GM19463 (cell line): ENCODE measurements at regions not wholly inside any gene's neighbourhood (a gene's known extent, or its start where the extent isn't known, plus 50 kb on each side); places are given as distances from the start of the nearest gene placed in this dataset.

ENCODE experiments used
- ATAC-seq: cut with Tn5 transposase; IDR thresholded peaks from one replicate; pipeline ENCODE4 v1.9.1; 2021; ENCODE audit warnings: mild to moderate bottlenecking, moderate library complexity; ENCODE audit not compliant: unreplicated experiment

DNA sequence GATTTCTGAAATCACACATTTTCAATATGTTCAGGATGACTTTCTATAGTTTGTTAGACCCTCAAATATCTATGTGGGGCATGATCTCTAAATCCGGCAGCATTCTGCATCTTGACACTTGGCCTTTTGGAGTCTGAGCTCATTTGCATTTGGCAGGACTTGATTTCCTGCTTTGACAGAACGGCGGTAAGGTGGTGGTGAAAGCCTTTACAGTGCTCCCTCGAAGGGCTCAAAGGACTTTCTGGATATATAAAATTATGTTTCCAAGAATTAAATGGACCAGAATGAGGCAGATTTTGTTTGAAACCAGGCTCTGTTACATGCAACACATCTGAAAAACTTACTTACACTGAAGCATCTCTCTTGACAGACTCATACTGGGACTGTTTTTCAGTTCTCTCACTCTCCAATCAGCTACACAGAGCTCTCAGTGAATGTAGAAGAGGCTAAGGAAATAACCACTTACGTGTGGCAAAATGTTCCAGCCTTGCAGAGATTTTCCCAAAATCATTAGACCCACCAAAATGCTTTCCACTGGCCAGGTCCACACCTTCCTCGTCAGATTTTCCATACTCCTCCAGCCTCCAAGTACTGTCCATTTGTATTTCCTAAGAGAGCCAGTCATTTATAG, 207.2 kb downstream of the SPRY2 start:
- ATAC-seq, result peak; percentile 48

- peak; percentile 47 for ATAC-seq
These were observed 208.0 kb downstream of the SPRY2 start for GRCh38 chr13:80132741-80133601.

- ATAC-seq, result no peak
These were observed 209.7 kb downstream of the SPRY2 start for GRCh38 chr13:80131204-80131603.

GRCh38 chr13:80126389-80127068, 214.4 kb downstream of the SPRY2 start:
- ATAC-seq, result no peak

DNA sequence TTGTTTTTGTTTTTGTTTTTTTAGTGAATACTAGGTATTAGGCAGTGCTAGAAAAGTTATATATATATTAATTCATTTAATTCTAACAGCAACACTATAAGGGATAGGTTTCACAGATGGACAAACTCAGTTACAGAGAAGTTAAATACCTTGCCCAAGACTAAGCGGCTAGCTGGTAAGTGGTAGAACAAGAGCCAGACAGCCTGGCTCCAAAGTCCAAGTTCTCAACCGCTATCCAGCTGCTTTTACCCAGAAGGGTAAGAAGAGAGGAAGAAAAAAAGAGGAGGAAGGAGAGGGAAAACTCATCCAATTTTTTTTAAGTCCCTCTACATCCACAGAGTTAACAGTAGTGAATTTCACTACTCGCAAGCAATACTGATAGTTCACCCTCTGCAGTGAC, 217.0 kb downstream of the SPRY2 start:
- ATAC-seq, result no peak

GRCh38 chr13:80121038-80121437, 219.9 kb downstream of the SPRY2 start:
- peak; percentile 78 for ATAC-seq

- no peak for ATAC-seq
These were observed 222.4 kb downstream of the SPRY2 start for GRCh38 chr13:80118506-80118905.

- no peak for ATAC-seq
These were observed 222.8 kb downstream of the SPRY2 start for GRCh38 chr13:80118099-80118498.

- ATAC-seq, result no peak
These were observed 223.4 kb downstream of the SPRY2 start for GRCh38 chr13:80117515-80117914.

GRCh38 chr13:80116107-80116506, 224.8 kb downstream of the SPRY2 start:
- no peak for ATAC-seq

DNA sequence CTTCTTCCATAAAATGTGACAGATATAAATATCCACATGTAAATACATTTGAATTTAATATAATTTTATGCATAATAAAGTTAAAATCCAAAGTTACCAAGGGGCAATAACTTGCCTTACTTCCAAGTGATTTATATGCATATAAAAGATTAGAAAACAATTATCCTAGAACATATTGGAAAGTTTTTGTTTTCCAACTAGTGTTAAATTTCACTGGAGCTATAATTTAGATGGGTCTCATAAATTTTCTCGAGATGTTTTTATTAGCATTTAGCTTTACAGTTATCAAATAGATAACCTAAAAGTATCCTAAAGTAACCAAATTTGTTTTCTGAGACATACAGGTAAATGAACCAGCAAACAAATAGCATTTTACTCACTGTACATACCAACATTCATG, 225.3 kb downstream of the SPRY2 start:
- no peak for ATAC-seq

DNA sequence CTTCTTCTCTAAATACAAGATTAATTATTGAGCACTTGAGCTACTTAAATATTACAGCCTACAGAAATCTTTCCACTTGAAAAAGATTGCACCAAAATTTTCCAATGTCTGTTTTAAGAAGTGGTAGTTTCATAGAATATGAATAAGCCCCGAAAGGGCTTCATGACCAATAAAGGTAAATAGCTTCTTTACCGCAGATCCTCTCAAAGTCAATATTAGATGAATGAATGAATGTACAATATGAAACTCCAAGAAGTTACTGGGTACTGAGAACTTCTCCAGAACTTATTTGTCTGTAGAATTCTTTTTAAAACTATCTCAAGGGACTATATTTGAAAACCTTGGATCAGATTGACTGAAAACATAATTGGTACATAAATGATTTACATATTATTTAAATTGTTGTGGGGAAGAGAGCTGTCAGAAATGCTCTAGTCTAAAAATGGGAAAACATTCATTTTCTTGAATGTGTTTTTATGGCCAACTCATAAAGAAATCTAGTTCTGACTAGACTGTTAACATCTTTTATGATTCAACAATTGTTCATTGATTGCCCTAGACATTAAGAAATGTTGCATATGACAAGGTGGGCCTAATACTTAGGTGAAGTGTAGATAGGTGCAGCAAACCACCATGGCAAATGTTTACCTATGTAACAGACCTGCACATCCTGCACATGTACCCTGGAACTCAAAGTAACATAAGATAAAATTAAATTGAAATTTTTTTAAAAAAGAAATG, 227.0 kb downstream of the SPRY2 start:
- no peak for ATAC-seq

DNA sequence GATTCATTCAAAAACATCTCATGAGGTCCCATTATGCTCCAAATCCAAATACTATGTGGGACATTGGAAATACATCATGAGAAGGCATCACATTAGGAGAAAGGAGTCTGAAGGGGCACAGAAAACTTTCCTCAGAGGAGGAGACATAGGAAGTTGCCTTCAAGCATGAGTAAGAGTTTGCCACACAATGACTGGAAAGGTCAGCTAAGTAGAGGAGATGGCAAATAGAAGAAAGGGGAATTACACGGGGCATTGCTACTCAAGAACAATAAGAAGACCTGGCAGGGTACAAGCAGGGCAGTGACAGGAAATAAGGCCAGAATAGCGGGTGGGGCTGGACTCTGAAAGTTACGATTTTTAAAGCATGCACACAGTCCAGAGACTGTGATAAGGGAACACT, 231.6 kb downstream of the SPRY2 start:
- ATAC-seq, result no peak

GRCh38 chr13:80105350-80105749, 235.6 kb downstream of the SPRY2 start:
- no peak for ATAC-seq

DNA sequence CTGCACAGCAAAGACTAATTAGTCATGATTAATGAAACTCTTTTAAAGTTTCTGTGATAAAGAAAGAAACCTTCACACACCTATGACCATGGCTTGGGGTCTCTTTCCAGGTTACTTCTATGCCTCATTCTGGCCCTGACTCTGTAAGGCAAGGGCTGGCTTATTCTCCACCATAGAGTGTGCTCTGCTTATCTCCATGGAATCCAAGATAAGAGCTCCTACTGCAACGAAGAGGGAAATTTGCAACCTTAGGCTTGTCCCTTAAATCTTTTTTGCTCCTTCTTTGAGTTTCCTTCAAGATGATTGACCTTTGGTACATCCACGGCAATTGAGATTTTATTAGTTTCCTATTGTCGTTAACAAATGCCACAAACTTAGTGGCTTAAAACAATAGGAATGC, 239.9 kb downstream of the SPRY2 start:
- no peak for ATAC-seq

DNA sequence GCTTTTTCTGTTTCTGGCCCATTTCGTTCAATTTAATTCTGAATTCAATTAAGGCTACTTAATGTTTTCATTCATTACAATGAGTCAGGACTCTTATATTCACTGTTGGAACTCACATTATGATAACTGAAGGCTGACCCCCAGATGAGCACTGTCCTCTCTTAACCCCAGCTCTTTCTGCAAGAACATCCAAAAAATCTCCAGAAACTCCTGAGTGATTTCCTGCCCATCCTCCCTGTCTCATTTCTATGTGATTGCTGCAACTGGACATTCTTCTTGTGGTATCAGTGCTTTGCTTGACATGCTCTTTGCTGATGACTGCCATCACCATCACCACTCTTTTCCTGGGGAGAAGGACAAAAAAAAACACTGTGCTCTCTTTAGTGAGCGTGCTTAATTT, 240.3 kb downstream of the SPRY2 start:
- ATAC-seq, result no peak

- ATAC-seq, result no peak
These were observed 243.4 kb downstream of the SPRY2 start for GRCh38 chr13:80097561-80097960.

- ATAC-seq, result no peak
These were observed 244.5 kb downstream of the SPRY2 start for GRCh38 chr13:80096383-80096782.

DNA sequence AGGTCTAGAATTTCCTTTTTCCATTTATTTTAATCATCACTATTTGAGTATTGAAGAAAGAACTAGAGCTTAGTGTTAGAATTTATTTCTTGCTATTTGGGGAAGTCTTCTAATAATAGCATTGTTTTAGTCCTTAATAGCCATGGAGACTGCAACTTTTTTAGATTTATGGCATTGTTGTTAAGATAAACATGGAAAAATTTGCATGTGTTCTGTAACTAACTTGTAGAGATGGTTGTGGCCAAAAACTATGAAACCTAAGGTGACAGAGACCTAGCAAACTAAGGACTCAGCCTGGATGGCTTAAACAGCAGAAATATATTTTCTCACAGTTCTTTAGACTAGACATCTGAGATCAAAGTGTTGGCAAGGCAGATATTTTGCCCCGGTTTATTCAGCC, 246.4 kb downstream of the SPRY2 start:
- no peak for ATAC-seq

GRCh38 chr13:80093888-80094287, 247.0 kb downstream of the SPRY2 start:
- no peak for ATAC-seq

DNA sequence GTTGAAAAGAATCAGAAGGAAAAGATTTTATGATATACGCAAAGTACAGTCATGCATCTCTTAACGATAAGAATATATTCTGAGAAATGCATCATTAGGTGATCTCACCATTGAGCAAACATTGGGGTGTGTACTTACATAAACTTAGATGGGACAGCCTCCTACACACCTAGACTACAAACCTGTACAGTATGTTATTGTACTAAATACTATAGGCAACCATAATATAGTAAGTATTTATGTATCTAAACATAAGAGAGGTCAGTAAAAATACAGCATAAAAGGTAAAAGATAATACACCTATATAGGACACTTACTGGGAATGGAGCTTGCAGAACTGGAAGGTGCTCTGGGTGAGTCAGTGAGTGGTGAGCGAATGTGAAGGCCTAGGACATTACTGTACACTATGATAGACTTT, 254.6 kb downstream of the SPRY2 start:
- ATAC-seq, result no peak
